A673 (cell line): ENCODE measurements at regions not wholly inside any gene's neighbourhood (a gene's known extent, or its start where the extent isn't known, plus 50 kb on each side); places are given as distances from the start of the nearest gene placed in this dataset.

Source experiments
- BruUV-seq: library from RNA; stranded (reverse); fragments of 400-500 nt; replicated peaks from 2 replicates; lab custom pipeline; 2021; lab: Mats Ljungman, UMichigan
- CTCF ChIA-PET: fragments of 300-600 bp; sonication (Branson Sonifier 250); formaldehyde crosslinking; loops from one replicate; lab custom pipeline; 2022; ENCODE audit warnings: antibody characterized with exemption; lab: Charles Lee
- POLR2A ChIA-PET: fragments of 300-600 bp; sonication (Branson Sonifier 250); formaldehyde crosslinking; loops from one replicate; lab custom pipeline; 2022; ENCODE audit warnings: antibody characterized with exemption; ENCODE audit not compliant: low non-redundant PET; lab: Charles Lee
- DNase-seq: peaks from one replicate; pipeline ENCODE4 v3.0.0-alpha.2; 2015; ENCODE audit warnings: low spot score
- H3K27ac ChIP-seq: fragments of 200-600 bp; sonication (generic); 2 replicates; pipeline ENCODE4 v1.5.1; 2016; ENCODE audit warnings: mixed run types, low read depth, mild to moderate bottlenecking, mixed read lengths, antibody characterized with exemption, low read length; ENCODE audit not compliant: poor library complexity, severe bottlenecking
- H3K27me3 ChIP-seq: fragments of 200-600 bp; sonication (generic); replicated peaks from 2 replicates; pipeline ENCODE4 v1.6.1; 2017; ENCODE audit warnings: mixed run types, low read depth, mild to moderate bottlenecking, mixed read lengths, antibody characterized with exemption, low read length; ENCODE audit not compliant: insufficient read depth, poor library complexity
- H3K36me3 ChIP-seq: fragments of 200-600 bp; sonication (generic); 2 replicates; pipeline ENCODE4 v1.6.1; 2016; ENCODE audit warnings: mixed run types, mild to moderate bottlenecking, mixed read lengths, antibody characterized with exemption, low read length; ENCODE audit not compliant: insufficient read depth, poor library complexity, severe bottlenecking
- H3K4me1 ChIP-seq: fragments of 200-600 bp; sonication (generic); 2 replicates; pipeline ENCODE4 v1.6.1; 2017; ENCODE audit warnings: mixed run types, mild to moderate bottlenecking, mixed read lengths, antibody characterized with exemption, low read length; ENCODE audit not compliant: insufficient read depth, poor library complexity, severe bottlenecking
- H3K4me3 ChIP-seq: fragments of 200-600 bp; sonication (generic); 2 replicates; pipeline ENCODE4 v1.5.1; 2016; ENCODE audit warnings: low read depth, mixed run types, mild to moderate bottlenecking, mixed read lengths, low read length; ENCODE audit not compliant: poor library complexity, severe bottlenecking
- H3K9me3 ChIP-seq: fragments of 200-600 bp; sonication (generic); 2 replicates; pipeline ENCODE4 v1.6.1; 2016; ENCODE audit warnings: mixed run types, low read depth, mild to moderate bottlenecking, mixed read lengths, antibody characterized with exemption, low read length; ENCODE audit not compliant: poor library complexity, severe bottlenecking
- EZH2 ChIP-seq: fragments of 200-600 bp; sonication (generic); IDR thresholded peaks from 2 replicates; pipeline ENCODE4 v1.6.1; 2017; ENCODE audit warnings: borderline replicate concordance, low read depth, mild to moderate bottlenecking, mixed read lengths, antibody characterized with exemption, low read length; ENCODE audit not compliant: poor library complexity, severe bottlenecking
- intact Hi-C: fragments of 100-400 bp; cut with micrococcal nuclease; formaldehyde crosslinking; loops from one replicate; pipeline ENCODE4 v1.10.0; 2022; ENCODE audit not compliant: unreplicated experiment
- TF ChIP-seq, protein P1 (sequence below): fragments of 300-800, 200-600 bp; sonication (generic); conservative IDR thresholded peaks from 2 replicates; pipeline ENCODE4 v1.5.1; 2017; ENCODE audit warnings: low read depth, mild to moderate bottlenecking, antibody characterized with exemption, low read length, moderate library complexity, mixed read lengths

DNA sequence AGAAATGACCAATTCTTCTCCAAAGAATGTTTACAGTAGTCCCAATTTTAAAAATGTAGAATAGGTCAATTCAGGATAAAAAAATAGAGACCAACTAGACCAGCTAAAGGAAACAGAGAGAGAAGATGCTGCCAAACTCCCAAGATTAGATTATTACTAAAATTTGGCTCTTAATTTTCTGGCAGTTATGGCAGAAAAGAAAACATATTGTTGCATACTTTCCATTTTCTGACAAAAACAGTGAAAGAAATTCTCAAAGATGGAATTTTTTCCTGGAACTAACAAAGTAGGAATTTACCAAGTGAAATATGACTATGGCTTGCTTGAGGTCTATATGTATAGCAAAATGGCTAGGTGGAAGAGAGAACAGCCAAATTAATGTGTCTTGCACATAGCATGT, 138.3 kb upstream of the STK17B start:
- no peak for DNase-seq
- Histone ChIP-seq H3K4me1 (peaks cover 8% of the 10 kb centered on the region), H3K4me3 (no peak overlapping the region), H3K9me3 (no peaks in the 10 kb centered on the region), H3K36me3 (no peaks in the 10 kb centered on the region), H3K27me3 (no peaks in the 10 kb centered on the region), H3K27ac (no peak overlapping the region)
- ChIA-PET POLR2A (no interaction called here), CTCF (no interaction called here)
- intact Hi-C loops = no loop called here
- no peak for TF ChIP-seq EZH2
- TF ChIP-seq, protein P1, sequence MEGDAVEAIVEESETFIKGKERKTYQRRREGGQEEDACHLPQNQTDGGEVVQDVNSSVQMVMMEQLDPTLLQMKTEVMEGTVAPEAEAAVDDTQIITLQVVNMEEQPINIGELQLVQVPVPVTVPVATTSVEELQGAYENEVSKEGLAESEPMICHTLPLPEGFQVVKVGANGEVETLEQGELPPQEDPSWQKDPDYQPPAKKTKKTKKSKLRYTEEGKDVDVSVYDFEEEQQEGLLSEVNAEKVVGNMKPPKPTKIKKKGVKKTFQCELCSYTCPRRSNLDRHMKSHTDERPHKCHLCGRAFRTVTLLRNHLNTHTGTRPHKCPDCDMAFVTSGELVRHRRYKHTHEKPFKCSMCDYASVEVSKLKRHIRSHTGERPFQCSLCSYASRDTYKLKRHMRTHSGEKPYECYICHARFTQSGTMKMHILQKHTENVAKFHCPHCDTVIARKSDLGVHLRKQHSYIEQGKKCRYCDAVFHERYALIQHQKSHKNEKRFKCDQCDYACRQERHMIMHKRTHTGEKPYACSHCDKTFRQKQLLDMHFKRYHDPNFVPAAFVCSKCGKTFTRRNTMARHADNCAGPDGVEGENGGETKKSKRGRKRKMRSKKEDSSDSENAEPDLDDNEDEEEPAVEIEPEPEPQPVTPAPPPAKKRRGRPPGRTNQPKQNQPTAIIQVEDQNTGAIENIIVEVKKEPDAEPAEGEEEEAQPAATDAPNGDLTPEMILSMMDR = no peak
- no TSS peak for BruUV-seq

DNA sequence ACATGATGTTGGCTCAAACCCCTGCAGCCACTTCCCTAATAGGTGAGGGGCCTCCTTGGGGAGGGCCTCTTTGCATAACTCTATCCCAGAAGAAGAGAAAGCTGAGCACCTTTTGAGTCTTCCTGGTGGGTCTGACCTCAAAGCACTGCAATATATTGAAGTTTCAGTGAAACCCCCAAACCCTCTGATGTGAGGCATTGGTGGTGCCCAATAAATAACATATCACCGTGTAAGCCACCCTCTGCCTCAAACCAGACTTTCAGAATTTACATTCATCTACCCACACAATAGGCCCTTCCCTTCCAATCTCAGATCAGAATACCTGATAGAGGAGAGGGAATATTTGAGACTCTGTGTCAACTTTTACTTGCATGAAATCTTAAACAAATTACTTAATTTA, 142.8 kb upstream of the STK17B start:
- TF ChIP-seq, protein P1 = no peak
- TF ChIP-seq EZH2 = no peak
- H3K27me3 ChIP-seq = no peaks in the 10 kb centered on the region
- no peaks in the 10 kb centered on the region for H3K36me3 ChIP-seq
- H3K27ac ChIP-seq = no peak overlapping the region
- DNase-seq = no peak
- ChIA-PET POLR2A (no interaction called here), CTCF (no interaction called here)
- H3K9me3 ChIP-seq = no peaks in the 10 kb centered on the region
- no peak overlapping the region for H3K4me3 ChIP-seq
- H3K4me1 ChIP-seq = no peaks in the 10 kb centered on the region
- intact Hi-C loops = no loop called here
- BruUV-seq = no TSS peak

DNA sequence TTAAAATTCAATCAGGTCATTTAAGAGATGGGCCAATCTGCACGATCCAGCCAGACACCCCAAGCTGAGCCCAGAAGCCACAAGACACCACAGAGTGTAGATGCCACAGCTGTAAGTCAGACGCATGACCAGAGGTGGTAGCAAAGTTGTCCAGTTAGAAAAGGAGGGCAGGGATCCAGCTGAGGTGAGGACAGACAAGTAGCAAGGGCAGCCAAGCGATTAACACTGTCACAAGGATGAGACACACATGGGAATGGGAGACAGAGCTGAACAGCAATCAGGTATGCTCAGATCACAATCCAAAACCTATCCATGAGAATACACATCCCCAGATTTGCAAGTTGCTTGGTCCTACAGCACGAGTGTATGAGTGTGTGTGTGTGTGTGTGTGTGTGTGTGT, 143.4 kb upstream of the STK17B start:
- H3K36me3 ChIP-seq = no peaks in the 10 kb centered on the region
- no TSS peak for BruUV-seq
- H3K27ac ChIP-seq = no peak overlapping the region
- ChIA-PET POLR2A (no interaction called here), CTCF (no interaction called here)
- no peaks in the 10 kb centered on the region for H3K4me1 ChIP-seq
- no peak overlapping the region for H3K4me3 ChIP-seq
- no peak for DNase-seq
- no peaks in the 10 kb centered on the region for H3K27me3 ChIP-seq
- intact Hi-C loops = no loop called here
- no peak for TF ChIP-seq EZH2
- TF ChIP-seq, protein P1 = no peak
- H3K9me3 ChIP-seq = no peaks in the 10 kb centered on the region
